ENCODE measurements at regions not wholly inside any gene's neighbourhood (a gene's known extent, or its start where the extent isn't known, plus 50 kb on each side); places are given as distances from the start of the nearest gene placed in this dataset.

DNA sequence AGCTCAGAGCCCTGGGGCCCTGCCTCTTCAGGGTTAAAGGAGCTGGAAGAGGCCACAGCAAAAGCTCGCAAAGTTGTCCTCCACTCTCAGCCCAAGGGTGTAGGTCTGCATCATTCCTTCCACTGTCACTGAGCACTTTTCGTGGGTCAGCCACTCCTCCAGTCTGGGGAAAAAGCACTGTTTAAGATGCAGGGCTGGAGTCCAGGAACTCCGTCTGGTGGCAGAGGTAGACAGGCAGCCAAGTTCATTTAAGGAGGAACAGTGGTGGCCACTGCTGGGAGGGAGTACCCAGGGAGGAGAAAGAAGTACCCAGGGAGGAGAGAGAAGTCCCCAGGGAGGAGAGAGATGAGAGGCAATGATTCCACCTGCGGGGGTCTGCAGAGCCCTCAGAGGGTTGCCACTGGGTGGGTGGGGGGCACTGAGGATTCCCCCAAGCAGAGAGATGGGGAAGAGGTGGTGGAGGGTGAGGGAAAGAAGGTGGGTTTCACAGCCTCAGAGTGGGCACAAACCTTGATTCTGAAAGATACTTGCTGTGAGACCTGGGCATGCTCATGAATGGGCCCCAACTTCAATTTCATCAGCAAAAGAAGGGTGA, 70.0 kb upstream of the B3GAT1 start:
- no peak overlapping the region for H3K9ac ChIP-seq
- H3K4me2 ChIP-seq (ENCODE audit: low read length) = no peak overlapping the region
- no peak overlapping the region for H2AFZ ChIP-seq
- no peaks in the 10 kb centered on the region for H3K9me3 ChIP-seq (ENCODE audit: control insufficient read depth, low read length)
- H3K79me2 ChIP-seq = no peaks in the 10 kb centered on the region
- no peak overlapping the region for H3K27ac ChIP-seq
- no peaks in the 10 kb centered on the region for H3K27me3 ChIP-seq (ENCODE audit: control insufficient read depth, insufficient read depth, low read length)
- TF ChIP-seq, protein P1, sequence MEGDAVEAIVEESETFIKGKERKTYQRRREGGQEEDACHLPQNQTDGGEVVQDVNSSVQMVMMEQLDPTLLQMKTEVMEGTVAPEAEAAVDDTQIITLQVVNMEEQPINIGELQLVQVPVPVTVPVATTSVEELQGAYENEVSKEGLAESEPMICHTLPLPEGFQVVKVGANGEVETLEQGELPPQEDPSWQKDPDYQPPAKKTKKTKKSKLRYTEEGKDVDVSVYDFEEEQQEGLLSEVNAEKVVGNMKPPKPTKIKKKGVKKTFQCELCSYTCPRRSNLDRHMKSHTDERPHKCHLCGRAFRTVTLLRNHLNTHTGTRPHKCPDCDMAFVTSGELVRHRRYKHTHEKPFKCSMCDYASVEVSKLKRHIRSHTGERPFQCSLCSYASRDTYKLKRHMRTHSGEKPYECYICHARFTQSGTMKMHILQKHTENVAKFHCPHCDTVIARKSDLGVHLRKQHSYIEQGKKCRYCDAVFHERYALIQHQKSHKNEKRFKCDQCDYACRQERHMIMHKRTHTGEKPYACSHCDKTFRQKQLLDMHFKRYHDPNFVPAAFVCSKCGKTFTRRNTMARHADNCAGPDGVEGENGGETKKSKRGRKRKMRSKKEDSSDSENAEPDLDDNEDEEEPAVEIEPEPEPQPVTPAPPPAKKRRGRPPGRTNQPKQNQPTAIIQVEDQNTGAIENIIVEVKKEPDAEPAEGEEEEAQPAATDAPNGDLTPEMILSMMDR (IDR thresholded peaks at IDR 0.05) = no peak
- H3K4me1 ChIP-seq = no peaks in the 10 kb centered on the region
- H3K4me3 ChIP-seq (ENCODE audit: low read depth, low read length) = no peak overlapping the region
- no peaks in the 10 kb centered on the region for H3K36me3 ChIP-seq (ENCODE audit: control insufficient read depth, insufficient read depth, low read length)

DNA sequence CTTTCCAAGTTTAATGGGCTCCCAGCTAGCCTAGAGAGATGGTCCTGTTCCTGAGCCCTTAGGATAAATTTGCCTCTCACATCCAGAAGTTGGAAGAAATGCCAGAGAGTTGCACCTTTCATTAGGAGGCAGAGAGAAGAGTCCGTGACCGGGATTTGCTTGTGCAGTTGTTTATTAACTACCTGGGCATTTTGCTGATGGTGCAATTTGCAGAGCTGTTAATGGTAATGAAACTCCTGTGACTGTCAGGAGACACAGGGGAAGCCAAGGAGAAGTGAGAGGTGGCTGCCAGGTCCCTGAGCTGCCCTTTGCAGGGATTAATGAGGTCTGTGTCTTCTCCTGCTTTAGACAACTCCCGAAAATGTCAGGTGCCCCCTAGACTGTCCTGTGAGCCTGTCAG, 69.1 kb upstream of the B3GAT1 start:
- Histone ChIP-seq H3K9me3 (ENCODE audit: control insufficient read depth, low read length) (no peaks in the 10 kb centered on the region), H3K27ac (no peak overlapping the region), H3K27me3 (ENCODE audit: control insufficient read depth, insufficient read depth, low read length) (no peaks in the 10 kb centered on the region), H3K9ac (no peak overlapping the region), H3K4me1 (no peaks in the 10 kb centered on the region), H3K79me2 (no peaks in the 10 kb centered on the region), H3K36me3 (ENCODE audit: control insufficient read depth, insufficient read depth, low read length) (no peaks in the 10 kb centered on the region), H3K4me2 (ENCODE audit: low read length) (no peak overlapping the region), H3K4me3 (ENCODE audit: low read depth, low read length) (no peak overlapping the region), H2AFZ (no peak overlapping the region)
- TF ChIP-seq, protein P1 (IDR thresholded peaks at IDR 0.05) = no peak

DNA sequence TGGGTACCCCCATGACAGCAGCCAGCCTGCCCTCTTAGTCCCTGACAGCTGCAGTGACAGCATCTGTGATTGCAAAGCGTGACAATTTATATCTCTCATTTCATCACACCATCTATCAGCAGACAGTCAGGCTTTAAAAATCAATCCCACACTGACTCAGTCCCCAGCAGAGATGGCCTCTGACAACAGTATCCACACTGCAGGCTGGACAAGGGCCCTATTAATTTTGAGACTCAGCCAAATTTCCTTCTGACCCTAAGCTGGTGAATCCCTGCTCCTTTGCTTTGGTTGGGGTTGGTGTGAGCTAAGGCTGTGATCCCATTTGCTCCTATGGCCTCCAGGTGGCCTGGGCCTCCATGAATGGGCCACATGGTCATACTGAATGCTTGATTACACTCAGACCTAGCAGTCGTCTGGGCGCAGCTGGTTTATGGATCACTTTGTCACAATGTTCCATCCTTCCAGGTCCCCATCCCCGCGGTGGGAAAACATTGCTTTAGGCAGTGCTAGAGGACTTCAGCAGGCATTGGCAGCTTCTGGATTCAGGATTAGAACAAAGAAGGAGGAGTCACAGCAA, 68.2 kb upstream of the B3GAT1 start:
- H3K79me2 ChIP-seq = no peaks in the 10 kb centered on the region
- no peak overlapping the region for H3K9ac ChIP-seq
- no peak overlapping the region for H2AFZ ChIP-seq
- H3K9me3 ChIP-seq (ENCODE audit: control insufficient read depth, low read length) = no peaks in the 10 kb centered on the region
- H3K27me3 ChIP-seq (ENCODE audit: control insufficient read depth, insufficient read depth, low read length) = no peaks in the 10 kb centered on the region
- no peaks in the 10 kb centered on the region for H3K36me3 ChIP-seq (ENCODE audit: control insufficient read depth, insufficient read depth, low read length)
- no peaks in the 10 kb centered on the region for H3K4me1 ChIP-seq
- H3K27ac ChIP-seq = no peak overlapping the region
- TF ChIP-seq, protein P1 (IDR thresholded peaks at IDR 0.05) = no peak
- no peak overlapping the region for H3K4me2 ChIP-seq (ENCODE audit: low read length)
- no peak overlapping the region for H3K4me3 ChIP-seq (ENCODE audit: low read depth, low read length)

DNA sequence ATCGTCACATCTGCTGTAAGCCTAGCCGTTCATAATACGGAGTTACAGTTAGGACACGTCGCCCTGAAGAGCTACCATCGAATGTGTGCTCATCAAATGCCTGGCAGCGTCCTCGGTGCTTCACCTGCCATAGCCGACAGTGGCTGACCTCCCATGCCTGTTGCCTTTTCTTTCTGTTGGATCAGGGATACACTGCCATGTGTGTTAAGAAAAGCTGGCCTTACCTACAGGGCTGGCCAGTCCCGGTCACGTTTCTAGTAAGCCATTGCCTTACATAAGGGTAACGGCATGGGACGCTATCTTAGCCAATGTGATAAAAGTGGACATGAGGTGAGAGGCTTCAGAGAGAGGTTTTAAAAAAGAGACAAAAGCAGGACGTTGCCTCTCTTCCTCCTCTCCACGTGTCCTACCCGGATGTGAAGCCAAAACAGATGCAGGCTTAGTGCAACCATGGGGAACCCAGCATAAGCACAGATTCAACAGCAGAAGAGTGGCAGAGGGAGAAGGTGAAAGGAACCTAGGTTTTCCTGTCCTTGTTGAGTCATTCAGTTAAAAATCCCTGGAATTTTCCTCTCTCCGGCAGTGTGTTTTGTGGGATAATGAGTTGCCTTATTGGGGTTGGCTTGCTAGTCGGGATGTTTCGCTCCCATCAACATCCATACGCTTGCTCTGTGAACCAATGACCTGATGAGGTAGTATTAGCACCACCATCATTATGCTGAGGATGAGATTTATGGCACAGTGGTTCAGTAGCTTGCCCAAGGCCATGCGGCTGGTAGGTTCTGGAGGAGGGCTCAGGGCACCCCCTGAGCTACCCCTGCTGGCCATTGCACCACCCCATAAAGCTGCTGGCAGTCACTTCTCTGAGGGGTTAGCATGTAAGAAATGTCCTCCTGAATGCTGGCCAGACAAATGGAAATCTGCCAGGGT, 67.4 kb upstream of the B3GAT1 start:
- no peak overlapping the region for H3K27ac ChIP-seq
- no peak overlapping the region for H3K4me3 ChIP-seq (ENCODE audit: low read depth, low read length)
- H3K4me1 ChIP-seq = no peaks in the 10 kb centered on the region
- H3K9me3 ChIP-seq (ENCODE audit: control insufficient read depth, low read length) = no peaks in the 10 kb centered on the region
- no peak overlapping the region for H3K4me2 ChIP-seq (ENCODE audit: low read length)
- H3K36me3 ChIP-seq (ENCODE audit: control insufficient read depth, insufficient read depth, low read length) = no peaks in the 10 kb centered on the region
- H3K27me3 ChIP-seq (ENCODE audit: control insufficient read depth, insufficient read depth, low read length) = no peaks in the 10 kb centered on the region
- no peak overlapping the region for H2AFZ ChIP-seq
- TF ChIP-seq, protein P1 (IDR thresholded peaks at IDR 0.05) = no peak
- H3K79me2 ChIP-seq = no peaks in the 10 kb centered on the region
- H3K9ac ChIP-seq = no peak overlapping the region

Measured in parathyroid adenoma (tissue), 2 donors.